B cell (primary cell): ENCODE measurements at regions not wholly inside any gene's neighbourhood (a gene's known extent, or its start where the extent isn't known, plus 50 kb on each side); places are given as distances from the start of the nearest gene placed in this dataset.

Experiments
- ATAC-seq: fragments of 200-7000 bp; cut with Tn5 transposase; one replicate; pipeline ENCODE4 v1.10.0; 2021; ENCODE audit warnings: low read depth, mild to moderate bottlenecking, moderate number of reproducible peaks, moderate library complexity
- CTCF ChIA-PET: fragments of 350-600 bp; sonication (Branson Sonifier 250); formaldehyde crosslinking; loops from one replicate; lab custom pipeline; 2021; ENCODE audit warnings: antibody characterized with exemption, inconsistent platforms; lab: Charles Lee
- POLR2A ChIA-PET: fragments of 350-600 bp; sonication (Branson Sonifier 250); formaldehyde crosslinking; loops from one replicate; lab custom pipeline; 2021; ENCODE audit warnings: antibody characterized with exemption; lab: Charles Lee
- DNase-seq: peaks from one replicate; pipeline ENCODE4 v3.0.0; 2013
- H2AFZ ChIP-seq: 2 replicates; pipeline ENCODE4 v1.6.1; 2012; ENCODE audit warnings: mild to moderate bottlenecking, low read depth, low read length; ENCODE audit not compliant: insufficient read depth, poor library complexity, severe bottlenecking
- H3K27ac ChIP-seq, 2 donors: 1 replicate in 1 of 2; 2 replicates in 1 of 2; pipeline ENCODE4 v1.5.1; 2012 to 2013; ENCODE audit warnings: low read length in 2 of 2, mild to moderate bottlenecking in 2 of 2, moderate library complexity in 1 of 2
- H3K27me3 ChIP-seq, 4 experiments: fragments of 200-600 bp in 1 of 4; sonication (generic) in 1 of 4; replicated peaks in 1 of 4; 1 replicate in 2 of 4; 2 replicates in 2 of 4; pipeline versions ENCODE4 v1.6.1 to v1.7.0; 2013 to 2016; ENCODE audit warnings: low read length in 3 of 4, mild to moderate bottlenecking in 2 of 4, mixed read lengths in 1 of 4, moderate library complexity in 1 of 4; ENCODE audit not compliant: insufficient read depth in 4 of 4, control insufficient read depth in 3 of 4; ENCODE audit errors: control extremely low read depth in 1 of 4
- H3K36me3 ChIP-seq, 2 experiments: replicated peaks in 1 of 2; 1 replicate in 1 of 2; 2 replicates in 1 of 2; pipeline versions ENCODE4 v1.6.1 to v1.7.1; 2013; ENCODE audit warnings: low read length in 1 of 2; ENCODE audit not compliant: insufficient read depth in 2 of 2, control insufficient read depth in 1 of 2; ENCODE audit errors: control extremely low read depth in 1 of 2, extremely low read depth in 1 of 2
- H3K4me1 ChIP-seq, 2 donors: fragments of 200-600 bp in 1 of 2; sonication (generic) in 1 of 2; 1 replicate in 1 of 2; 2 replicates in 1 of 2; pipeline versions ENCODE4 v1.5.1 to v1.6.1; 2013 to 2017; ENCODE audit warnings: low read length in 2 of 2; ENCODE audit not compliant: control insufficient read depth in 2 of 2, insufficient read depth in 2 of 2
- H3K4me2 ChIP-seq: replicated peaks from 2 replicates; pipeline ENCODE3; 2012; ENCODE audit warnings: mild to moderate bottlenecking, low read depth, low read length; ENCODE audit not compliant: poor library complexity, severe bottlenecking
- H3K4me3 ChIP-seq, 5 experiments: fragments of 200-600 bp in 1 of 5; sonication (generic) in 1 of 5; 1 replicate in 3 of 5; 2 replicates in 2 of 5; pipeline versions ENCODE4 v1.5.1 to v1.7.0; 2011 to 2016; ENCODE audit warnings: low read length in 4 of 5, mild to moderate bottlenecking in 4 of 5, low read depth in 2 of 5, control low read depth in 1 of 5, moderate library complexity in 1 of 5; ENCODE audit not compliant: insufficient read depth in 1 of 5; ENCODE audit errors: control extremely low read depth in 1 of 5, extremely low read depth in 1 of 5
- H3K79me2 ChIP-seq: fragments of 200-600 bp; sonication (generic); one replicate; pipeline ENCODE4 v1.6.0; 2016; ENCODE audit warnings: low read length; ENCODE audit not compliant: control insufficient read depth, insufficient read depth
- H3K9ac ChIP-seq: fragments of 200-600 bp; sonication (generic); 2 replicates; pipeline ENCODE4 v1.6.1; 2017; ENCODE audit warnings: mild to moderate bottlenecking, low read length, moderate library complexity
- H3K9me3 ChIP-seq, 3 donors: one replicate each; pipeline versions ENCODE4 v1.6.1 to v1.7.1; 2013; ENCODE audit warnings: low read length in 2 of 3; ENCODE audit not compliant: control insufficient read depth in 2 of 3, insufficient read depth in 1 of 3; ENCODE audit errors: control extremely low read depth in 1 of 3
- H4K20me1 ChIP-seq: 2 replicates; pipeline ENCODE4 v1.6.0; 2012; ENCODE audit warnings: mild to moderate bottlenecking, low read length; ENCODE audit not compliant: insufficient read depth, control insufficient read depth, poor library complexity, severe bottlenecking
- H3K27ac Mint-ChIP-seq: one replicate; pipeline ENCODE4 v1.8.0; 2021; ENCODE audit warnings: mixed read lengths
- H3K27me3 Mint-ChIP-seq: one replicate; pipeline ENCODE4 v1.8.0; 2021; ENCODE audit warnings: mixed read lengths
- H3K4me1 Mint-ChIP-seq: one replicate; pipeline ENCODE4 v1.8.0; 2021; ENCODE audit warnings: mixed read lengths
- H3K4me3 Mint-ChIP-seq: one replicate; pipeline ENCODE4 v1.8.0; 2021; ENCODE audit warnings: mixed read lengths
- H3K9me3 Mint-ChIP-seq: one replicate; pipeline ENCODE4 v1.8.0; 2022; ENCODE audit warnings: mixed read lengths; ENCODE audit not compliant: insufficient read depth
- EZH2 ChIP-seq: IDR thresholded peaks from 2 replicates; pipeline ENCODE4 v1.6.1; 2012; ENCODE audit warnings: borderline replicate concordance, low read depth, mild to moderate bottlenecking, moderate library complexity, low read length; ENCODE audit not compliant: insufficient read depth, poor library complexity, severe bottlenecking
- WGBS: methylation state at CpG from one replicate; pipeline ENCODE4 v1.1.5; 2013; ENCODE audit warnings: missing lambda C conversion rate; ENCODE audit not compliant: insufficient coverage; 5-methylcytosine and 5-hydroxymethylcytosine counted together
- intact Hi-C: fragments of 100-400 bp; cut with micrococcal nuclease; formaldehyde crosslinking; loops from one replicate; pipeline ENCODE4 v1.10.0; 2022
- TF ChIP-seq, protein P1 (sequence below): fragments of 200-600 bp; IDR thresholded peaks from one replicate; pipeline ENCODE4 v1.8.0; 2022; ENCODE audit warnings: antibody characterized with exemption, mild to moderate bottlenecking

DNA sequence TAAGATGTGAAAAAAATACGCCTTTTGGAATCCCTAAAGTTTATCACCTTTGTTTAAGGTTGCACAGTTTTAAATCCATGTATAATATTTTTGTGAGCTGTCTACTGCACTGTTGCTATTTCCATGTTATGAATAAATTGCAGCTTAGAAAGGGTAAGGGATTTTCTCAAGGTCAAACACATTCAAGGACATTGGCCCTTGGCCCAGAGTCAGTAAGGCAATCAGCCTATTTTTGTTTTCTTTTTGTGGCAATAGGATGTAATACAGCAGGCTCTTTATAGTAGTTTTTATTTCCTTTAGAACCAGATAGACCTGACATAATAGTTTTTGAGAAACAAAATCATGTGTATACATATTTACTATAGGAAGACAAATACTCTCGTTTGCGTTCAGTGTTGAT lies 219.8 kb downstream of the ACTR3B start:
- Mint-ChIP-seq H3K27ac (no peak overlapping the region), H3K9me3 (no peaks in the 10 kb centered on the region), H3K27me3 (peaks cover 19% of the 10 kb centered on the region), H3K4me1 (no peaks in the 10 kb centered on the region), H3K4me3 (no peak overlapping the region)
- H3K4me2 ChIP-seq = no peak overlapping the region
- H3K9ac ChIP-seq = no peak overlapping the region
- no peaks in the 10 kb centered on the region for H3K27me3 ChIP-seq
- H3K79me2 ChIP-seq = no peaks in the 10 kb centered on the region
- intact Hi-C loops = no loop called here
- no peak overlapping the region for H3K4me3 ChIP-seq
- TF ChIP-seq, protein P1, sequence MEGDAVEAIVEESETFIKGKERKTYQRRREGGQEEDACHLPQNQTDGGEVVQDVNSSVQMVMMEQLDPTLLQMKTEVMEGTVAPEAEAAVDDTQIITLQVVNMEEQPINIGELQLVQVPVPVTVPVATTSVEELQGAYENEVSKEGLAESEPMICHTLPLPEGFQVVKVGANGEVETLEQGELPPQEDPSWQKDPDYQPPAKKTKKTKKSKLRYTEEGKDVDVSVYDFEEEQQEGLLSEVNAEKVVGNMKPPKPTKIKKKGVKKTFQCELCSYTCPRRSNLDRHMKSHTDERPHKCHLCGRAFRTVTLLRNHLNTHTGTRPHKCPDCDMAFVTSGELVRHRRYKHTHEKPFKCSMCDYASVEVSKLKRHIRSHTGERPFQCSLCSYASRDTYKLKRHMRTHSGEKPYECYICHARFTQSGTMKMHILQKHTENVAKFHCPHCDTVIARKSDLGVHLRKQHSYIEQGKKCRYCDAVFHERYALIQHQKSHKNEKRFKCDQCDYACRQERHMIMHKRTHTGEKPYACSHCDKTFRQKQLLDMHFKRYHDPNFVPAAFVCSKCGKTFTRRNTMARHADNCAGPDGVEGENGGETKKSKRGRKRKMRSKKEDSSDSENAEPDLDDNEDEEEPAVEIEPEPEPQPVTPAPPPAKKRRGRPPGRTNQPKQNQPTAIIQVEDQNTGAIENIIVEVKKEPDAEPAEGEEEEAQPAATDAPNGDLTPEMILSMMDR = no peak
- TF ChIP-seq EZH2 = no peak
- no peak for DNase-seq
- H4K20me1 ChIP-seq = no peaks in the 10 kb centered on the region
- no CpG with 5 or more reads among the region's 3 CpGs for WGBS
- no peaks in the 10 kb centered on the region for H3K9me3 ChIP-seq
- H3K4me1 ChIP-seq = no peaks in the 10 kb centered on the region
- POLR2A ChIA-PET = no interaction called here
- H2AFZ ChIP-seq = no peak overlapping the region
- H3K36me3 ChIP-seq = no peaks in the 10 kb centered on the region
- no peak overlapping the region for H3K27ac ChIP-seq
- CTCF ChIA-PET = no interaction called here
- ATAC-seq = no peak

DNA sequence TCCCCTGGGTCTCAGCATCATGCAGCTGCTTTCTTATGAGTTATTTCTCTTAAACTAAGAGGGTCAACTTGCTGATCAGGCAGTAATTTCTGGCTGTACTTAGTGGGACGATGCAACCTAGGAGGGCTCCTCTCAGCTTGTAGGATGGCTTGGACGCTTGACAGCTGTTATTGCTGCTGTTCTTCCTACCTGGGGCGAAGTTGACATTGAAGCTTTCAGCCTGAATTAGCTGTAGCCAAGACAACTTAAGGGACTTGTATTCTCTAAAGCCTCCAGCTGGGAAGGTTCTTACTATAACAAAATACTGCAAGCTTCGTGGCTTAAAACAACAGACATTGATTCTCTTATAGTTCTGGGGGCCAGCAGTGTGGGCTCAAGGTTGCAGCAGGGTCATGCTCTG lies 224.9 kb downstream of the ACTR3B start:
- Histone ChIP-seq H3K9me3 (no peaks in the 10 kb centered on the region), H3K4me3 (no peak overlapping the region), H3K9ac (no peak overlapping the region), H3K79me2 (no peaks in the 10 kb centered on the region), H2AFZ (no peak overlapping the region), H3K36me3 (no peaks in the 10 kb centered on the region), H4K20me1 (no peaks in the 10 kb centered on the region), H3K27me3 (no peaks in the 10 kb centered on the region), H3K4me1 (no peaks in the 10 kb centered on the region), H3K27ac (no peak overlapping the region), H3K4me2 (no peak overlapping the region)
- POLR2A ChIA-PET = no interaction called here
- Mint-ChIP-seq H3K4me1 (no peaks in the 10 kb centered on the region), H3K27ac (no peak overlapping the region), H3K4me3 (no peak overlapping the region), H3K9me3 (no peaks in the 10 kb centered on the region), H3K27me3 (peaks cover 22% of the 10 kb centered on the region)
- CTCF ChIA-PET = no interaction called here
- TF ChIP-seq, protein P1 = no peak
- no peak for TF ChIP-seq EZH2
- WGBS = 75% methylated on average over 2 of the region's 4 CpGs
- ATAC-seq (no peak), DNase-seq (no peak)
- intact Hi-C loops = no loop called here
